Stimulated activated CD4-positive, alpha-beta T cell treated with anti-CD3 and anti-CD28 coated beads, Interleukin-4, amount 100 ng/mL, for 24 hours (primary cell): ENCODE measurements at regions not wholly inside any gene's neighbourhood (a gene's known extent, or its start where the extent isn't known, plus 50 kb on each side); places are given as distances from the start of the nearest gene placed in this dataset.

Experiments used
- DNase-seq: peaks from one replicate; pipeline ENCODE4 v3.0.0-alpha.2; 2020

- DNase-seq = no peak
Measured at GRCh38 chr9:88220652-88221051, 82.4 kb upstream of the SPATA31C2 start.

DNA sequence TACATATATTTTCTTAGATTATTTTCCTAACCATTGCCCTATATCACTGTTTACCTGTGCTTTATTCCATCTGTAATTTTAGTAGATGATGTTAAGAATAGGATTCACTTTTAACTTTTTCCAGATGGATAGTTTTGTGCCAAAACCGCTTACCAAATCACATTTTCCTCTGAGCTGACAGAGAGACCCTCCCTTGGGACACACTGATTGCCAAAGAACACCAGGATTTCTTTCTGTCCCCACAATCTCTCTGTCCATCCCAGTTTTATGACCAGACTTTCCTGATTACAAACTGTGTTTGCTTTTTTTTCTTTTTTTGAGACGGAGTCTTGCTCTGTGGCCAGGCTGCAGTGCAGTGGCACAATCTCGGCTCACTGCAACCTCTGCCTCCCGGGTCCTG, 81.3 kb upstream of the SPATA31C2 start:
- no peak for DNase-seq

DNA sequence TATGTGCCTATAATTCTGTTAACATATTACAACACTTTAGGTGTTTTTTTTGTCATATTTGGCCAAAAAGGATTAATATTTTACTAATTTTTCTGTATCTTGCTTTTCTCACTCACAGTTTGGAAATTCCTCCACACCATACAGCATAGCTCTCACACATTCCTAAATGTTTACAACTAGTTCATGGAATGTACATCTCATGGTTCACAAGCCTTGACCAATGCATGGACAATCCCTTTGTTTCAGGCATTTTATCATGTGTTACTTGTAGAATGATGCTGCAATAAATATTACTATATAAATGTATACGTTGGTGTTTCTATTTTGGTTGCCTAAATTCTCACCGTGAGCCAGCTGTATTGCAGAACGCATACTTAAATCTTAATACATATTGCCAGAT, 80.5 kb upstream of the SPATA31C2 start:
- no peak for DNase-seq

- DNase-seq = no peak
Measured at GRCh38 chr9:88216126-88216995, 78.1 kb upstream of the SPATA31C2 start.

GRCh38 chr9:88215196-88216125, 77.2 kb upstream of the SPATA31C2 start:
- no peak for DNase-seq

GRCh38 chr9:88202321-88202720, 64.0 kb upstream of the SPATA31C2 start:
- no peak for DNase-seq

DNA sequence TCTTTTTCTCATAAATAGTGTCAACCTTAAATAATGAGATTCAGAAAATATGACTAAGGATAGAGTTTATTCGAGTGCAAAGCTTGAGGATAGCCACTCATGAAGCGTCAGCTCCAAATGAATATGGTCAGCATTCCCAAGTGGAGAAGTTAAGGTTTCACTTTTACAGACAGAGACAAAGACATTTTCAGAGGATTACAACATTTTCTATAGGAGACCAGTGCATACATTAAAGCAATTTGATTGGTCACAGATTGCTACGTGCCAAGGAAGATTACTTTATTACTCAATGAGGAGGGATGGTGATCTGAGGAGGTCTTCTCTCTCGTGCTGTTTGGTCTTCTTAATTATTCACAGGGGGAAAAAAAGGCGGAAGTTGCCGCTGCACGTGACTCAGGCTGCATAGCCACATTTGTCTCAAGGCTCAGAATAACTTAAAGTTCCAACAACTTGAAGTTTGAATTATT, 60.1 kb upstream of the SPATA31C2 start:
- no peak for DNase-seq

- no peak for DNase-seq
Measured at GRCh38 chr9:88197781-88198340, 59.6 kb upstream of the SPATA31C2 start.

DNA sequence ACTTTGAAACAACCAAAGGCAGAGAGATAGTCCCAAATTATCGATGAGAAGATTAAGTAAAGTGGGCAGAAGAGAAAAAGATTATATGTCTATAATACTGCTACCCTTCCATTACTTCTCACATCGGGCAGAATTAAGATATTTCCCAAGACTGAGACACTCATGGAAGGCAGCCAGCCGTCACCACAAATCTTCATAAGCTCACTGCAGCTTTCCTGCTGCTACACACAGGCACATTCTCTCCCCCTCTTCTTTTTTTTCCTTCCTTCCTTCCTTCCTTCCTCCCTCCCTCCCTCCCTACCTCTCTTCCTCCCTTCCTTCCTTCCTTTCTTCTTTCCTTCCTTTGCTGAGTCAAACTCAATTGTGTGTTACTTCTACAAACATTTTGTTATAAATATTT, 58.7 kb upstream of the SPATA31C2 start:
- DNase-seq = no peak

- DNase-seq = no peak
Measured at GRCh38 chr9:88196142-88196790, 58.0 kb upstream of the SPATA31C2 start.

- no peak for DNase-seq
Measured at GRCh38 chr9:88193766-88194165, 55.5 kb upstream of the SPATA31C2 start.

DNA sequence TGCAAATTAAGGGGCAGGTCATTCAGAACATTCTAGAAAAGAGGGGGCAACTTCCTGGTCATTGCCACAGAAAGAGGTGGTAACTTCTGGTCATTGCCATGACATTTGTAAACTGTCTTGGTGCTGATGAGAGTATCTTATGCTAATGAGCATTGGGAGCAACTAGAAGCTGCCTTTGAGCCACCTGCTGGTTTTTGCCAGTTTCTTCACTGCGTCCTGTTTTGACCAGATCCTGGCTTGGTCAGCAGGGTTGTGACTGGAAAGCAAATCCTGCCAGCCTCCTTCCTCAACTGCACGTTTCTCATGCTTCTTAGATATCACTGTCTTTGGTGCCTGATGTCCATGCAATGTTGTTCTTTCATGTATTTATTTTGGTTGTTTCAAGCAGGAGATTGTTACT, 53.2 kb upstream of the SPATA31C2 start:
- DNase-seq = no peak

DNA sequence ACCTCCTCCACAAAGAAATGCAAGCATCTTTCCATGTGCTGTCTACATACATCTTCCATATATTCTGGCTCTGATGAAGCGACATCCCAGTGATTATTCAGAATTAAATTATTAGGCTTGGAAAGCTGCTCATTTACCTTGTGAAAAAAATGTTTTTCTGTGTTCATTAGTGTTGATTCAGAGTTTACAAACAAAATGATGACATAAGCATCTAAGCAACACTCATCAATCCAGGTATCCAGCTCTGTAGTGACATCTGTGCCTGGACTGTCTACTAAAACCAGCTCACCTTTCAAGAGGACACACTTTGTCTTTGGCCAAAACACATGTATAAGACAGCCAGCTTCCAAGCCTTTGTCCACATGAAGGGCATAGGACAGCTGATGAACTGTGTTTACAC, 51.1 kb upstream of the SPATA31C2 start:
- DNase-seq = no peak
